GM21825 (cell line): ENCODE measurements at regions not wholly inside any gene's neighbourhood (a gene's known extent, or its start where the extent isn't known, plus 50 kb on each side); places are given as distances from the start of the nearest gene placed in this dataset.
"Not testable (repeated sequence)": the region's sequence is repeated elsewhere in the genome, so short reads cannot be mapped to it uniquely, and the experiment has no call there.

ENCODE experiments used
- ATAC-seq: cut with Tn5 transposase; IDR thresholded peaks from one replicate; pipeline ENCODE4 v1.9.1; 2021; ENCODE audit warnings: mild to moderate bottlenecking, moderate library complexity; ENCODE audit not compliant: unreplicated experiment

- ATAC-seq = no peak
These were observed 59.9 kb downstream of the MINAR1 start for GRCh38 chr15:79492065-79492464.

GRCh38 chr15:79494384-79494909, 62.3 kb downstream of the MINAR1 start:
- no peak for ATAC-seq

DNA sequence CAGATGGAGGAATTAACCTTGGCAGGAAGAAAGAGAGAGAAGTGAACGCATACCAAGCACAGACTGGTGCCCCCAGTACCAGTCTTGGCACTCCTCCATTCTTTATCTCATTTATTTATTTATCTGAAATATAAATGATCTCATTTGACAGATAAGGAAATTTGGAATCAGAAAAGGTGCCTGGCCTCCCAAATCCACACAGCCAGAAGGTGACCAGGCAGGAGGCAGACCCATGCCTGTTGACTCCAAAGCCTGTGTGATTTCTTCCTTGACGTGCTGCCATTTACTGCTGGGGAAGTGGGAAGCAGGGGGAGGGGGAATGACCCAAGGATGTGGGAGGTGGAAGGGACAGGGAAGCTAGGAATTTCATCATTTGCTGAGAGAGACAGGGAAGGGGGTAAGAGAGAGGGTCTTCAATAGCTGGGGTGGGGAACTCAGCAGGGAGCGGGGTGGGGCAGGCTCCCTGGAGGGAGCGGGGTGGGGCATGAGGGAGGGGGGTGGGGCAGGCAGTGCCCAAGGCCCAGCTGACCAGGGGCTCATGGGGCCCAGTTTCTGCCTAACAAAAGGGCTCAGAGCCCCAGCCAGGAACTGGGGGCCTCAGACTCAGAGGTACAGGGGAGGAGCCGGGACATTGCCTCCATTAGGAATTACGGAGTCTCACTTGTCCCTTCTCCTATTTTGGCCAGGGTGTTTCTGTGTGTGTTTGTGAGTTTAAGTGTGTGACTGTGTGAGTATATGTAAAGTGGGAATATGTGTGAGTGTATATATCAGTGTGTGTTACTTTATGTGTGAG, 63.0 kb downstream of the MINAR1 start:
- no peak for ATAC-seq

DNA sequence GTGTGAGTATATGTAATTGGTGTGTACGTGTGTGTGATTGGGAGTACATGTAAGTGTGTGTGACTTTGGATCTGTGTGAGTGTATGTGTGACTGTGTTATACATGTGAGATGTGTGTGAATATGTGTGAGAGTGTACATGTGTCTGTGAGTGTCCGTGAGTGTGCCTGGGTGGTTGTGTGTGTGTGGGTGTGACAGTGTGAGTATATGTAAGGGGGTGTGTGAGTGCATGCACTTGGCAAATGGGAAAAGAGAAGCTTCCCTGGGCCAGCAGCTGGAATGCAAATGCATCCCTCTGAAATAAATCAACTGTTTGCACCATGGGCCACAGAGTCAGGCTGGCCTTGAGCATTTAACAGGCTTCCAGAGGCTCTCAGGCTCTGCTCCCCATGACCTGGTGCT, 63.6 kb downstream of the MINAR1 start:
- ATAC-seq = no peak

DNA sequence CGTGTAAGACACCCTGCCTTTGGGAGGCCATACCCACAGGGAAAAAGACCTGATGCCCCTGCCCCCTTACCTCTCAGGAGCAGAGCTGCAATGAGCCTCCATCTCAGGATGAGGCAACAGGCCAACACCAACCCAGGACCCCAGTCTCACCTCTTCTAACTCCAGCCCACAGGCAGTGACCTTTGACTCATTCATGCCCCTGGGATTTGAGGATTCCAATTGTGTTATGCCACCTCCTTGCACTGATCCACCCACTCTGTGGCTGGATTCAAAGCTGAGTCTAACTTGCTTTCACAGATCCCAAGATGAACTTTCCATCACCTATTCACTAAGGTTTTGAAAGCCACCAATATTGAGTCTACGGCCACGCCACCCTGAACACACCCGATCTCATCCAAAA, 64.7 kb downstream of the MINAR1 start:
- no peak for ATAC-seq

DNA sequence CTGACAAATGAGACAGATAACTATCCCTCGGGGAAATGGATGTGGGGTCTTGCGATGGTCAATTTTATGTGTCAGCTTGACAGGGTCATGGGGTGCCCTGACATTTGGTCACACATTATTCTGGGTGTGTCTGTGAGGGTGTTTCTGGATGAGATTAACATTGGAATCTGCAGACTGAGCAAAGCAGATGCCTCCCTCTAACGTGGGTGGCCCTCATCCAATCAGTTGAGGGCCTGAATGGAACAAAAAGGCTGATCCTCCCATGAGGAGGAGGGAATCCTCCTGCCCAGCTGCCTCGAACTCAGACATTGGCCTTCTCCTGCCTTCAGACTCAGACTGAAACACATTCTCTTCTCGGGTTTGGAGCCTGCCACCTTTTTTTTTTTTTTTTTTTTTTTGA, 69.0 kb downstream of the MINAR1 start:
- ATAC-seq = no peak

- no peak for ATAC-seq
These were observed 73.8 kb downstream of the MINAR1 start for GRCh38 chr15:79505956-79506355.

DNA sequence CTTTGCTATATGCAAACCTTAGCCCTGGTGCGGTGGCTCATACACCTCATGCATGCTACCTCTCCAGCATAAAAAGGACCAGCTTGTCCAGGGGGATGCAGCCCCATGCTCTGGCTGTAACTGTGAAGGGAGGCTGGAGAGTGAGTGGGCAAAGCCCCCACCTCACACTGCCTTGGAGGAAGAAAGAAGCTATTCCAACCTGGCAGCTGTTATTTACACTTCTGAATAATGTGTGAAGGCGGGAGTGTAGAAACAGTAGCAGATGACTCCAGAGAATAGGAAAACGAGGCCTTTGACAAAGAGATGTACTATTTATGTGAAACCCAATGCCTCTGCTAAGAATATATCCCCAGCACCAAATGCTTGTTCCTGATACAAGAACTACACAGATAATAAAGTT, 80.7 kb downstream of the MINAR1 start:
- ATAC-seq = not testable (repeated sequence)

DNA sequence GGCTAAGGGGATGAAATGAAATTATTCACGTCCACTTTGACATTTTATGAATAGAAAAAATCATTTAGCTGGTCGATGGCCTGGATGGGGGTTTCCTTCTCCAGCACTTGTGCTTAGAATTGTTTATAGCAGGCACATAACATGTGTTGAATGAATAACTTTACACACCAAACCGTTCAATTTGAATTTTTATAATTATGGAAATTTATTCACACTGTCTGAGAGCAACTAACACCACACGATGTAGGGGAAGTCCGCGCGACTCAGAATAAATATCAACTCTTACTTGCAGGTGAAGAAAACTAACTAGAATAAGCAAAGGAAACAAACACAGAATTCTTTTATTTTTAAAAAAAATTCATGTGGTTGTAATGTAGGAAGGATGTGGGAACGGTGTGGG, 81.3 kb downstream of the MINAR1 start:
- no peak for ATAC-seq

GRCh38 chr15:79513940-79514339, 81.8 kb downstream of the MINAR1 start:
- ATAC-seq = no peak

GRCh38 chr15:79515300-79516027, 83.3 kb downstream of the MINAR1 start:
- ATAC-seq = no peak

GRCh38 chr15:79516155-79516554, 84.0 kb downstream of the MINAR1 start:
- no peak for ATAC-seq

DNA sequence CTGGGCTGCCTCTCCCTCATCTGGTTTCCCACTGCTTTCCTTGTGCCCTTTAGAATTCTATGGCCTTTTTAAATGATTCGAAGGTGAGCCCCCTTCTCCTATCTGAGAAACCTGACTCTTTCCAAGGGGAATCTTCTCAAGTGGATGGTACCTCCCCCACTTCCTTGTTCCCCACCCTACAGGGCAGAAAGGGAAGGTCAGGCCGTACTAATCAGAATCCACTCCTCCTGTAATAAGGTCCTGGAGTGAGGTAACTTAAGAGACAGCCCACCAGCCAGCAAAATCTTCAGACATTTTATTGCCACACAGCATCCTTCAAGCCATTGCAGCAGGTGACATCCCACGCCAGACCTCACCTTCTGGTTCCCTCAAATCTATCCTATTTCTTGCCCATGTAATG, 84.5 kb downstream of the MINAR1 start:
- no peak for ATAC-seq

- no peak for ATAC-seq
These were observed 87.5 kb downstream of the MINAR1 start for GRCh38 chr15:79519628-79520027.

DNA sequence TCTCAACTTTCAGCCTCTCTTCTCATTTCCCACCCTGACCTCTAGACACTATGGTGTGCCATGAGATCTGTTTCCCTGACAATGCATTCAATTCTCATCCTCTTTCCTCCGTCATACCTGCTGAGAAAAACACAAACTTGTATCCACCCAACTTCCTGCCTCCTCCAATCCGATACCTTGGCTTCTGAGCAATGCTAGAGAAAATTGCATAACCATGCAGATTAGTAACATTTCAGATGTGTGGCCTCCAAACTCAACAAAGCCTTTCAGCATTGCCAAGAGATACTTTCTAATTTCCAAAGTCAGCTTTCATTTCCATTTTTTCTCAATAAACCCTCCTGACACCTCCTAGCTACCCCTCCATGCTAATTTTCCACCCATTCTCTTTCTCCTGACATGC, 88.5 kb downstream of the MINAR1 start:
- ATAC-seq = no peak

GRCh38 chr15:79522656-79523055, 90.5 kb downstream of the MINAR1 start:
- ATAC-seq = no peak

- ATAC-seq = no peak
These were observed 91.1 kb downstream of the MINAR1 start for GRCh38 chr15:79523266-79523665.

DNA sequence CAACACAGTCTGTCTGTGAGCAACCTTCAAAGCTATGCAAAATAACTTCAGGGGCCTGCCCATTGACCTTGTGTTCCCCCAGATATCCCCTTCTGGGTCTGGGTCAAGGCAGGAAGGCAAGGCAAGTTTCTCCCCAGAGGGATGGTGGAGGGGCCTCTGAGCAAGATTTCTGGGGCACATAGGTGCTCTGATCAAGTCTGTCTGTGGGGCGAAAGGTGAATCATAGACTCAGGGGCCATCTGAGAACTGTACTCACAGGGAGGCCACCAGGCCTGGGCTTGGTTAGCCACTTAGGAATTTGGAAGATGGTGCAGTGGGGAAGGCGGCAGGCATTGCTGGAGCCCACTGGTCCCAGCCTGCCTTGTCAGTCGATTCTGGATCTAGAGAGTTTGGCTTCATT, 92.4 kb downstream of the MINAR1 start:
- no peak for ATAC-seq

- no peak for ATAC-seq
These were observed 94.2 kb downstream of the MINAR1 start for GRCh38 chr15:79526376-79526775.

GRCh38 chr15:79527821-79528220, 95.7 kb downstream of the MINAR1 start:
- ATAC-seq = no peak

- ATAC-seq = no peak
These were observed 97.1 kb downstream of the MINAR1 start for GRCh38 chr15:79529157-79529785.

GRCh38 chr15:79535536-79535935, 103.4 kb downstream of the MINAR1 start:
- no peak for ATAC-seq
